ENCODE measurements at regions not wholly inside any gene's neighbourhood (a gene's known extent, or its start where the extent isn't known, plus 50 kb on each side); places are given as distances from the start of the nearest gene placed in this dataset.

DNA sequence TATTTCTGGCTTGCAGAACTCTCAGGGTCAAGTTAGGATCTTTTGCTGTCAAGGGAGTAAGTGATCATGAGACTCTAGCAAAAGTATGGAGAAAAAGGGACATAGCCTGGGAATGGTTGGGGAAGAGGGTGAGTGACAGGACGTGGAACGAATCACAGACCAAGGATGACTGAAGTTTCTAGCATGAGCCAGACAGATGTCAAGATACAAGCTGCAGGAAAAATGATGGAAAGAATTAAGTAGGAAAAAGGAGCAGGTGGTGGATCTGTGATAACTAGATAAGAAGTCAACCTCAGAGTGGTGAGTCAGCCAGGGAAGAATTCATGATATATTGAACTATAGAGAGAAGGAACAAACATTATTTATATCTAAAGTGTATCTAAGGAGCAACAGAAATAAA lies 159.8 kb upstream of the SYNDIG1 start:
- TF ChIP-seq, protein P1, sequence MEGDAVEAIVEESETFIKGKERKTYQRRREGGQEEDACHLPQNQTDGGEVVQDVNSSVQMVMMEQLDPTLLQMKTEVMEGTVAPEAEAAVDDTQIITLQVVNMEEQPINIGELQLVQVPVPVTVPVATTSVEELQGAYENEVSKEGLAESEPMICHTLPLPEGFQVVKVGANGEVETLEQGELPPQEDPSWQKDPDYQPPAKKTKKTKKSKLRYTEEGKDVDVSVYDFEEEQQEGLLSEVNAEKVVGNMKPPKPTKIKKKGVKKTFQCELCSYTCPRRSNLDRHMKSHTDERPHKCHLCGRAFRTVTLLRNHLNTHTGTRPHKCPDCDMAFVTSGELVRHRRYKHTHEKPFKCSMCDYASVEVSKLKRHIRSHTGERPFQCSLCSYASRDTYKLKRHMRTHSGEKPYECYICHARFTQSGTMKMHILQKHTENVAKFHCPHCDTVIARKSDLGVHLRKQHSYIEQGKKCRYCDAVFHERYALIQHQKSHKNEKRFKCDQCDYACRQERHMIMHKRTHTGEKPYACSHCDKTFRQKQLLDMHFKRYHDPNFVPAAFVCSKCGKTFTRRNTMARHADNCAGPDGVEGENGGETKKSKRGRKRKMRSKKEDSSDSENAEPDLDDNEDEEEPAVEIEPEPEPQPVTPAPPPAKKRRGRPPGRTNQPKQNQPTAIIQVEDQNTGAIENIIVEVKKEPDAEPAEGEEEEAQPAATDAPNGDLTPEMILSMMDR (conservative IDR thresholded peaks at IDR 0.05; ENCODE audit: low read depth, low read length) = no peak
- TF ChIP-seq EZH2 (IDR thresholded peaks at IDR 0.05; ENCODE audit: low read length, unreplicated experiment) = no peak
- TF ChIP-seq EZH2phosphoT487 (IDR thresholded peaks at IDR 0.05; ENCODE audit: borderline replicate concordance, low read length) = no peak
